ENCODE measurements at regions not wholly inside any gene's neighbourhood (a gene's known extent, or its start where the extent isn't known, plus 50 kb on each side); places are given as distances from the start of the nearest gene placed in this dataset.
"Not testable (repeated sequence)": the region's sequence is repeated elsewhere in the genome, so short reads cannot be mapped to it uniquely, and the experiment has no call there.

- no peaks in the 10 kb centered on the region for H3K36me3 ChIP-seq
- no peak for TF ChIP-seq Cebpa-rat (IDR thresholded peaks at IDR 0.05)
These were observed 360.6 kb upstream of the SGO1 start for GRCh38 chr3:20546636-20547035.

DNA sequence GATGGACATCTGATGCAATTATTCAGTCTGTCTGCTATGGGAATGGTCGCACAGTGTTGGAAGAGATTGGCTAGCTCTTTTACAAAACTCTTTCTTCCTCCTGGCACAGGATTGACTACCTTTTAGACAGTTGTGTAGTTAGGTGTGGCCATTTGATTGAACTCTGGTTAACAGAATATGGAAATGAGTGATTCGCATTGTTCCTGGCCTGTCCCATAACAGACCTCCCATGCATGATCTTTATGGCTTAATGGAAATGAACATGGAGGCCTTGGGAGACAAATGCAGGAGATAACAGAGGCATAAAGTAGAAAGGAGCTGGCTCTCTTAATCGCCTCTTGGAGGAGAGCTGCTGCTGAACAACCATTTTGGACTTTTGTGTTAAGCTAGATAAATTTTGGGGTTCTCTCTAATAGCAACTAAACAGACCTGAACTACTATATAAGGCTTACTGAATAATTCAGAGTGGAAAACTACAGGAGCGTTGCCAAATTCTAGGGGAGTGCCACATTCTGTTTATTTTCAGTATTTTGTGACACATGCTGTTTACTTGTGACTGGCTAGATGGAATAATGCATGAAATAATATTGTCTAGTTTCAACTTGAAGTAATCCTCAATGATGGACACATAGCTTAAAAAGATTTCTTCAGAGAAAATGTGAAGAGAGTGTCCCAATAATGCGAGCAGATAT lies 357.7 kb upstream of the SGO1 start:
- peaks cover 0 to 13% (median 11%) of the 10 kb centered on the region in 11 experiments; a peak in 13 of 22 replicates for H3K9me3 ChIP-seq (replicated peaks in 1 of 11)
- H3K4me2 ChIP-seq = no peak overlapping the region
- H3K9ac ChIP-seq = no peak overlapping the region
- no peaks in the 10 kb centered on the region for H3K36me3 ChIP-seq
- no peaks in the 10 kb centered on the region for H4K20me1 ChIP-seq
- no peaks in the 10 kb centered on the region for H3K4me1 ChIP-seq
- no peak overlapping the region for H3K4me3 ChIP-seq
- TF ChIP-seq Cebpa-rat (IDR thresholded peaks at IDR 0.05) = no peak
- no peaks in the 10 kb centered on the region for H3K27me3 ChIP-seq
- no peak overlapping the region for H3K27ac ChIP-seq

More at GRCh38 chr3:20546636-20547035, 360.6 kb upstream of the SGO1 start:
- Histone ChIP-seq H3K27ac (no peak overlapping the region), H3K27me3 (no peaks in the 10 kb centered on the region), H3K4me3 (no peak overlapping the region), H4K20me1 (no peaks in the 10 kb centered on the region), H3K9me3 (replicated peaks in 1 of 11) (peaks cover 0 to 13% (median 11%) of the 10 kb centered on the region in 11 experiments; a peak in 13 of 22 replicates), H3K4me1 (no peaks in the 10 kb centered on the region), H3K4me2 (no peak overlapping the region), H3K9ac (no peak overlapping the region)

DNA sequence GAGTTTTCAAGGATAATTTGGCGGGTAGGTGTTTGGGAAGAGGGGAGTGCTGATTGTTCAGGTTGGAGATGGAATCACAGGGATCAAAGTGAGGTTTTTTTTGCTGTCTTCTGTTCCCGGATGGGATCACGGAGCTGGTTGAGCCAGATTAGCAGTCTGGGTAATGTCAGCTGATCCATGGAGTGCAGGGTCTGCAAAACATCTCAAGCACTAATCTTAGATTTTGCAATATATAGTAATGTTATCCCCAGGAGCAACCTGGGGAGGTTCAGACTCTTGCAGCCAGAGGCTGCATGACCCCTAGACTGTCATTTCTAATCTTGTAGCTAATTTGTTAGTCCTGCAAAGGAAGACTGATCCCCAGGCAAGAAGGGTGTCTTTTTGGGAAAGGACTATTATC lies 354.1 kb upstream of the SGO1 start:
- Histone ChIP-seq H3K27ac (no peak overlapping the region), H3K4me1 (no peaks in the 10 kb centered on the region)

DNA sequence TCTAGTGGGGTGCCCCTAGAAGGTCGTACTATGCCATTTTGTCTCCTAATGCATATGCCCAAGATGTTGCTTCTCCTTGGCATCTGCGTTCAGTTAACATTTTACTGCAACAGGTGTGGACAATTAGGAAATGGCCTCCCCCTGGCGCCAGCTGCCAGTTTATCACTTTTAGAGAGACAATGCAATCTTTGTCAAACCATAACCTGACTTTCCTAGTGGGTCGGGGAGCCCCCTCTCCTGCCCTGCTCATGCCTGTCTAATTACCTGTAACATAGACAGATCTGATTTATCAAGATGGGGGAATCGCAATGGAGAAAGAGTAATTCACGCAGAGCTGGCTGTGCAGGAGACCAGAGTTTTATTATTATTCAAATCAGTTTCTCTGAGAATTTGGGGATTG lies 353.7 kb upstream of the SGO1 start:
- H3K36me3 ChIP-seq = no peaks in the 10 kb centered on the region
- H3K27ac ChIP-seq = no peak overlapping the region
- no peak overlapping the region for H3K4me2 ChIP-seq
- H3K27me3 ChIP-seq = no peaks in the 10 kb centered on the region
- H3K4me1 ChIP-seq = no peaks in the 10 kb centered on the region
- no peaks in the 10 kb centered on the region for H3K9me3 ChIP-seq (replicated peaks in 1 of 11)
- no peak overlapping the region for H3K4me3 ChIP-seq
- H4K20me1 ChIP-seq = no peaks in the 10 kb centered on the region
- no peak for TF ChIP-seq Cebpa-rat (IDR thresholded peaks at IDR 0.05)
- no peak overlapping the region for H3K9ac ChIP-seq

More for the DNA sequence above, 354.1 kb upstream of the SGO1 start:
- Histone ChIP-seq H3K4me3 (no peak overlapping the region), H4K20me1 (no peaks in the 10 kb centered on the region), H3K9ac (no peak overlapping the region), H3K27me3 (no peaks in the 10 kb centered on the region), H3K4me2 (no peak overlapping the region), H3K36me3 (no peaks in the 10 kb centered on the region), H3K9me3 (replicated peaks in 1 of 11) (no peaks in the 10 kb centered on the region)
- no peak for TF ChIP-seq Cebpa-rat (IDR thresholded peaks at IDR 0.05)

DNA sequence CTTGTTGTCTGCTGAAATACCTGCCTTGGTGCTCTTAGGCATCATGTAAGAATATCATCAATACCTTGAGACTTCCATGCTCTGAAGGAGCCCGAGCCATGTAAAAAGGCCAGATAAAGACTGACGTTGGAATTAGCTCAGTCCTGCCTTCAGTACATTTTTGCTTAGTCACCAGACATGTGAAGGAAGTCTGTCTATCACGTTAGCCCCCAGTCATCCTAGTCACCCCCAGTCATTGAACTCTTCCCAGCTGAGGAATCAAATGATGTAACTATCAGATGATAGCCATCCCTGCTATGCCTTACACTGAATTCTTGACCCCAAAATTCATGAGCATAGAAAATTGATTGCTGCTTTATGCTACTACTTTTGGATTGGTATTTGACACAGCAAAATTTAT lies 351.2 kb upstream of the SGO1 start:
- no peaks in the 10 kb centered on the region for H4K20me1 ChIP-seq
- no peak overlapping the region for H3K4me3 ChIP-seq
- no peak overlapping the region for H3K4me2 ChIP-seq
- H3K4me1 ChIP-seq = no peaks in the 10 kb centered on the region
- no peak for TF ChIP-seq Cebpa-rat (IDR thresholded peaks at IDR 0.05)
- H3K9ac ChIP-seq = no peak overlapping the region
- no peak overlapping the region for H3K27ac ChIP-seq
- no peaks in the 10 kb centered on the region for H3K27me3 ChIP-seq
- H3K36me3 ChIP-seq = no peaks in the 10 kb centered on the region
- no peaks in the 10 kb centered on the region for H3K9me3 ChIP-seq (replicated peaks in 1 of 11)

DNA sequence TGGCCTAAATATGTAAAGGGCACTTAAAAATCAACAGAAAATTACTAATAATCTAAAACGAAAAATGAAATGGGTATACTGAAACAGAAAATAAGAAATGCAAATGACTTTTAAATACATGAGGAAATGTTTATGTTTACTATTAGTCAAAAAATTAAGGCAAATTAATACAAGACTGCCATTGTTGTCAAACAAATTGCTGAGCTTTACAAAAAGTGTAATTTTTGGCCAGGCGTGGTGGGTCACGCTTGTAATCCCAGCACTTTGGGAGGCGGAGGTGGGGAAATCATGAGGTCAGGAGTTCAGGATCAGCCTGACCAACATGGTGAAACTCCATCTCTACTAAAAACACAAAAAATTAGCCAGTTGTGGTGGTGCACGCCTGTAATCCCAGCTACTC lies 343.9 kb upstream of the SGO1 start:
- H3K4me3 ChIP-seq = no peak overlapping the region
- H3K9ac ChIP-seq = no peak overlapping the region
- no peaks in the 10 kb centered on the region for H3K9me3 ChIP-seq (replicated peaks in 1 of 11)
- H4K20me1 ChIP-seq = no peaks in the 10 kb centered on the region
- H3K4me1 ChIP-seq = peaks cover 0 to 6% (median 0%) of the 10 kb centered on the region in 10 experiments; a peak in 2 of 20 replicates
- no peaks in the 10 kb centered on the region for H3K36me3 ChIP-seq
- no peak overlapping the region for H3K4me2 ChIP-seq
- TF ChIP-seq Cebpa-rat (IDR thresholded peaks at IDR 0.05) = no peak
- H3K27me3 ChIP-seq = no peaks in the 10 kb centered on the region
- H3K27ac ChIP-seq = no peak overlapping the region

GRCh38 chr3:20528180-20528770 lies 342.3 kb upstream of the SGO1 start:
- Histone ChIP-seq H3K9ac (no peak overlapping the region), H4K20me1 (no peaks in the 10 kb centered on the region), H3K36me3 (no peaks in the 10 kb centered on the region), H3K27me3 (no peaks in the 10 kb centered on the region), H3K4me1 (peaks cover 0 to 6% (median 0%) of the 10 kb centered on the region in 10 experiments; a peak in 2 of 20 replicates), H3K9me3 (replicated peaks in 1 of 11) (no peaks in the 10 kb centered on the region), H3K4me2 (no peak overlapping the region), H3K27ac (no peak overlapping the region), H3K4me3 (no peak overlapping the region)
- TF ChIP-seq Cebpa-rat (IDR thresholded peaks at IDR 0.05) = no peak

DNA sequence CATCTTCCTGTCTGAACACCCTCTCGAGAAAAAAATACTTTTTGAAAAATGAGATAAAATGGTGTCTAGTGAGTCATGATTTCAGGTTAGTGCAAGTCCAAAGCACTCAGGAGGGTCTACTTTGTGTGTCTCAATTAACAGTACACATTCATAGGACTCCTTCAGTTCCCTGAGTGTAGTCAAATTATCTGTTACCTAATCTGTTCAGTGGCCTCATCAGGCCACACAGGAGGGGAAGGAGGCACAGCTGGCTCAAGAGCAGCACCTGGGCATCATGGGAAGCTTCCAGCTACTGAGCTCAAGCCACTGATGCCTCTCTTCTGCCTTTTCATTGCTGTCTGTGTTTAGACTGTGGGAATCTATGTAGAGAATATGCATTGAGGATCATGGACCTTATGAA lies 341.4 kb upstream of the SGO1 start:
- no peaks in the 10 kb centered on the region for H4K20me1 ChIP-seq
- no peak overlapping the region for H3K4me3 ChIP-seq
- H3K4me2 ChIP-seq = no peak overlapping the region
- H3K9ac ChIP-seq = no peak overlapping the region
- H3K27me3 ChIP-seq = no peaks in the 10 kb centered on the region
- no peaks in the 10 kb centered on the region for H3K36me3 ChIP-seq
- H3K27ac ChIP-seq = no peak overlapping the region
- peaks cover 0 to 6% (median 0%) of the 10 kb centered on the region in 10 experiments; a peak in 2 of 20 replicates for H3K4me1 ChIP-seq
- TF ChIP-seq Cebpa-rat (IDR thresholded peaks at IDR 0.05) = no peak
- H3K9me3 ChIP-seq (replicated peaks in 1 of 11) = no peaks in the 10 kb centered on the region

DNA sequence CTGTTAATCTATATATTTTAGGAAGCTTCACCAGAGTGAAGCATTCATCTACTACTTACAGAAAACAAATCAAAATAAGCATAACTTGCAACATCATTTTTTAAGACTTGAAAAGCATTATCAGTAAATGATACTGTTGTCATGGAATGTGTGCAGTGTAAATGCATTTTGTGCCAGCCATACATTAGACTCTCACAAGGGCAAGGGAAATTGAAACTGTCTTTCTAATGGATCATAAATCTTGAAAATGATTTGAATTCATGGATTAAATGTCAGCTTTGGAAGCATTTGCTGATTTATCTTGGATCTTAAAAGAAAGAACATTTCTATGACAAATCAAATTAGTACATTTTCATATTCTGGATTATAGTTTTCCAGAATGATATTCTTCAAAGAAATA lies 338.3 kb upstream of the SGO1 start:
- Histone ChIP-seq H4K20me1 (no peaks in the 10 kb centered on the region), H3K4me3 (no peak overlapping the region), H3K27me3 (no peaks in the 10 kb centered on the region), H3K36me3 (no peaks in the 10 kb centered on the region), H3K4me1 (peaks cover 0 to 4% (median 0%) of the 10 kb centered on the region in 10 experiments; a peak in 2 of 20 replicates), H3K9me3 (replicated peaks in 1 of 11) (no peaks in the 10 kb centered on the region), H3K27ac (no peak overlapping the region), H3K9ac (no peak overlapping the region), H3K4me2 (no peak overlapping the region)
- no peak for TF ChIP-seq Cebpa-rat (IDR thresholded peaks at IDR 0.05)

GRCh38 chr3:20523293-20523692 lies 337.3 kb upstream of the SGO1 start:
- no peak overlapping the region for H3K4me3 ChIP-seq
- no peaks in the 10 kb centered on the region for H3K36me3 ChIP-seq
- no peak overlapping the region for H3K4me2 ChIP-seq
- H4K20me1 ChIP-seq = no peaks in the 10 kb centered on the region
- no peaks in the 10 kb centered on the region for H3K9me3 ChIP-seq (replicated peaks in 1 of 11)
- H3K27ac ChIP-seq = no peak overlapping the region
- H3K27me3 ChIP-seq = no peaks in the 10 kb centered on the region
- no peaks in the 10 kb centered on the region for H3K4me1 ChIP-seq
- no peak overlapping the region for H3K9ac ChIP-seq
- no peak for TF ChIP-seq Cebpa-rat (IDR thresholded peaks at IDR 0.05)

DNA sequence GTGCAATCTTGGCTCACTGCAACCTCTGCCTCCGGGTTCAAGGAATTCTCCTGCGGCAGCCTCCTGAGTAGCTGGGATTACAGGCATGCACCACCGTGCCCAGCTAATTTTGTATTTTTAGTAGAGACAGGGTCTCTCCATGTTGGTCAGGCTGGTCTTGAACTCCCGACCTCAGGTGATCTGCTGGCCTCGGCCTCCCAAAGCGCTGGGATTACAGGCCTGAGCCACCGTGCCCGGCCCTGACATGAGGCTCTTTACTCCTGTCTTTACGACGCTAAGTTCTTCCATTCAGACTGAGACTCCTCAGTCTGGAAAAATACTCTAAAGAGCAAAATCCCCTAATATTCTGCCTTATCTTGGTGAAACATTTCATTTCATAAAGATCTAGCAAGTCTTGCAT lies 331.3 kb upstream of the SGO1 start:
- not testable (repeated sequence) for H3K27me3 ChIP-seq; H3K9ac ChIP-seq; H3K4me1 ChIP-seq; H4K20me1 ChIP-seq; H3K9me3 ChIP-seq (replicated peaks in 1 of 11); H3K36me3 ChIP-seq; H3K27ac ChIP-seq; H3K4me2 ChIP-seq; H3K4me3 ChIP-seq

Data from BLaER1 treated with 17β-estradiol and CSF1 and Interleukin-3, amounts not matched to agents 10 nM and 100 nM (cell line).